Peyer's patch (tissue), 4 donors: ENCODE measurements at regions not wholly inside any gene's neighbourhood (a gene's known extent, or its start where the extent isn't known, plus 50 kb on each side); places are given as distances from the start of the nearest gene placed in this dataset.

Source experiments
- POLR2A ChIP-seq, 2 donors: fragments of 450-650 bp; IDR thresholded peaks; one replicate each; pipeline ENCODE4 v1.5.1; 2017; ENCODE audit warnings: antibody characterized with exemption in 2 of 2, mild to moderate bottlenecking in 2 of 2, moderate library complexity in 2 of 2
- TF ChIP-seq, protein P1 (sequence below), 6 experiments: fragments of 450-650 bp in 4 of 6; fragments of 200-600 bp in 2 of 6; sonication (generic) in 1 of 6; IDR thresholded peaks; one replicate each; pipeline ENCODE4 v1.5.1; 2017 to 2019; ENCODE audit warnings: antibody characterized with exemption in 6 of 6, mild to moderate bottlenecking in 3 of 6, moderate library complexity in 1 of 6

DNA sequence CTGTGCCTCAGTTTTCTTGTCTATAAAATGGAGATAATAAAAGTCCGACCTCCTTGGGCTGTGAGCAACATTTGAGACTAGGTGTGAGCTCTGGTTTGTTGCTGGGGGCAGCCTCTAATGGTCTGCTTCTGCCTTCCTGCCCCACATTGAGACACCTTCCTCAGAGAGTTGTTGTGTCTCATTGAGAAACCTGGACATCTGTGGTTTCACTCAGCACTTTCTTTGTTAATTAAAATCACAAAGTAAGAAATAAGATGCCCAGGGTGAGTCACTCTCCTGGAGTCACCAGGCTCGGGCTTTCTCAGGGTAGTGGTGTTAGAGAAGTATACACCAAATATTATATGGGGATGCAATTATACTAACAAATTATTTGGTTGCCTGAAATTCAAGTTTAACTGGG is 389.2 kb upstream of the SALL1 start:
- TF ChIP-seq, protein P1, sequence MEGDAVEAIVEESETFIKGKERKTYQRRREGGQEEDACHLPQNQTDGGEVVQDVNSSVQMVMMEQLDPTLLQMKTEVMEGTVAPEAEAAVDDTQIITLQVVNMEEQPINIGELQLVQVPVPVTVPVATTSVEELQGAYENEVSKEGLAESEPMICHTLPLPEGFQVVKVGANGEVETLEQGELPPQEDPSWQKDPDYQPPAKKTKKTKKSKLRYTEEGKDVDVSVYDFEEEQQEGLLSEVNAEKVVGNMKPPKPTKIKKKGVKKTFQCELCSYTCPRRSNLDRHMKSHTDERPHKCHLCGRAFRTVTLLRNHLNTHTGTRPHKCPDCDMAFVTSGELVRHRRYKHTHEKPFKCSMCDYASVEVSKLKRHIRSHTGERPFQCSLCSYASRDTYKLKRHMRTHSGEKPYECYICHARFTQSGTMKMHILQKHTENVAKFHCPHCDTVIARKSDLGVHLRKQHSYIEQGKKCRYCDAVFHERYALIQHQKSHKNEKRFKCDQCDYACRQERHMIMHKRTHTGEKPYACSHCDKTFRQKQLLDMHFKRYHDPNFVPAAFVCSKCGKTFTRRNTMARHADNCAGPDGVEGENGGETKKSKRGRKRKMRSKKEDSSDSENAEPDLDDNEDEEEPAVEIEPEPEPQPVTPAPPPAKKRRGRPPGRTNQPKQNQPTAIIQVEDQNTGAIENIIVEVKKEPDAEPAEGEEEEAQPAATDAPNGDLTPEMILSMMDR (IDR thresholded peaks at IDR 0.05) = no peak
- no peak for TF ChIP-seq POLR2A (IDR thresholded peaks at IDR 0.05)
